ENCODE measurements at regions not wholly inside any gene's neighbourhood (a gene's known extent, or its start where the extent isn't known, plus 50 kb on each side); places are given as distances from the start of the nearest gene placed in this dataset.

GRCh38 chrX:106284431-106285025 lies 116.4 kb downstream of the PWWP3B start:
- TF ChIP-seq CTCF (IDR thresholded peaks at IDR 0.05 in 8 of 11, conservative IDR thresholded peaks at IDR 0.05 in 3 of 11) (no peak), POLR2A (IDR thresholded peaks at IDR 0.05) (no peak), POLR2AphosphoS5 (IDR thresholded peaks at IDR 0.05) (no peak)
